Motor neuron (in vitro differentiated cells): ENCODE measurements at regions not wholly inside any gene's neighbourhood (a gene's known extent, or its start where the extent isn't known, plus 50 kb on each side); places are given as distances from the start of the nearest gene placed in this dataset.

Experiments
- ATAC-seq, 8 experiments: fragments of 200-7000 bp; cut with Tn5 transposase; replicated peaks in 6 of 8; 2 replicates each; pipeline ENCODE4 v1.8.0; 2021; ENCODE audit warnings: mild to moderate bottlenecking in 8 of 8, moderate library complexity in 8 of 8
- H3K27ac ChIP-seq, 2 donors: fragments of 250-450 bp; sonication (Bioruptor Pico); 2 replicates each; pipeline ENCODE4 v1.9.0; 2021; ENCODE audit warnings: antibody characterized with exemption in 2 of 2, mild to moderate bottlenecking in 2 of 2, moderate library complexity in 1 of 2
- H3K4me1 ChIP-seq, 2 donors: fragments of 250-450 bp; sonication (Bioruptor Pico); replicated peaks in 1 of 2; 2 replicates each; pipeline ENCODE4 v1.6.1; 2021; ENCODE audit warnings: antibody characterized with exemption in 2 of 2, mild to moderate bottlenecking in 2 of 2, moderate library complexity in 1 of 2
- H3K4me3 ChIP-seq, 5 donors: fragments of 250-450 bp; sonication (Bioruptor Pico); 2 replicates each; pipeline ENCODE4 v1.9.0; 2021; ENCODE audit warnings: antibody characterized with exemption in 5 of 5, mild to moderate bottlenecking in 5 of 5, moderate library complexity in 4 of 5
- WGBS, 10 experiments: fragments of 450-650 bp; shearing (Covaris generic); methylation state at CpG; one replicate each; pipeline ENCODE4 v1.0.0; 2022; 5-methylcytosine and 5-hydroxymethylcytosine counted together
- in situ Hi-C, 9 experiments: fragments of 400-800 bp; cut with MboI; loops; one replicate each; pipeline ENCODE4 v1.15.0; 2021; ENCODE audit warnings: low sequenced_read_pairs in 9 of 9, low pct_unique_long_range_greater_than_20kb in 2 of 9; ENCODE audit not compliant: unreplicated experiment in 9 of 9

DNA sequence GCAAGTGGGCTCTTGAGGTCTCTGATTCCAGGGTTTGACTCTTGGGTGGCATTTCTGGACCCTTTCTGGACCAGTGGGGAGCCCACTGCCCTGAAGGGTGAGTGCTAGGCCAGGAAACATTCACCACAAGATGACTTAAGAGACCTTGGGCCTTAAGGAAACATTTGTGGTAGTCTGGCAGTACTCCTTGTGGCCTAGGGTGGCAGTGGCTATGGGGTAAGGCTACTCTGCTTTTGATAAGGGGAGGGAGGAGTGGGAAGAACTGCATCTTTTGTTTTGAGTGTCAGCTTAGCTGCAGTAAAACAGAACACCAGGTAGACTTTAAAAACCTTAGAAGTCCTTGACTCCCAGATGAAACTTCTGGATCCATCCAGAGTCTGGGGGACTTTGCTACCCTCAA is 529.3 kb upstream of the LRRC7 start:
- no peak overlapping the region for H3K27ac ChIP-seq
- no peak overlapping the region for H3K4me3 ChIP-seq
- H3K4me1 ChIP-seq, result no peaks in the 10 kb centered on the region
- ATAC-seq, result no peak
- in situ Hi-C loops, result no loop called here

GRCh38 chr1:69045572-69045971 is 522.1 kb upstream of the LRRC7 start:
- ATAC-seq, result no peak
- H3K27ac ChIP-seq, result no peak overlapping the region
- WGBS, 10 experiments, result 29 to 100% (median 100%) methylated on average over 1 of the region's 1 CpG; no CpG with 5 or more reads in 3 of the 10 experiments
- in situ Hi-C loops, result no loop called here
- no peak overlapping the region for H3K4me3 ChIP-seq
- H3K4me1 ChIP-seq, result no peaks in the 10 kb centered on the region

- peak in 3 of 8 experiments; percentile 48 to 82 (median 62) for ATAC-seq
- peaks cover 2 to 7% of the 10 kb centered on the region in 2 donors for H3K4me1 ChIP-seq
- in situ Hi-C loops, result no loop called here
- 0 to 100% (median 71%) methylated on average over 1 to 2 of the region's 2 CpGs; no CpG with 5 or more reads in 1 of the 10 experiments for WGBS, 10 experiments
- H3K27ac ChIP-seq, result no peak overlapping the region
- H3K4me3 ChIP-seq, result no peak overlapping the region
These were observed 512.5 kb upstream of the LRRC7 start for GRCh38 chr1:69055194-69055593.

GRCh38 chr1:69058454-69058853 is 509.3 kb upstream of the LRRC7 start:
- H3K27ac ChIP-seq, result no peak overlapping the region
- WGBS, 10 experiments, result 0 to 72% (median 63%) methylated on average over 1 to 3 of the region's 3 CpGs
- ATAC-seq, result no peak
- peaks cover 3 to 12% of the 10 kb centered on the region in 2 donors for H3K4me1 ChIP-seq
- H3K4me3 ChIP-seq, result no peak overlapping the region
- in situ Hi-C loops, result no loop called here

GRCh38 chr1:69070660-69071373 is 496.9 kb upstream of the LRRC7 start:
- ATAC-seq, result no peak
- Histone ChIP-seq H3K27ac (no peak overlapping the region), H3K4me1 (no peaks in the 10 kb centered on the region), H3K4me3 (no peak overlapping the region)
- 6 to 94% (median 79%) methylated on average over 3 to 7 of the region's 7 CpGs for WGBS, 10 experiments
- in situ Hi-C loops, result no loop called here

GRCh38 chr1:69073176-69073575 is 494.5 kb upstream of the LRRC7 start:
- no peak overlapping the region for H3K27ac ChIP-seq
- in situ Hi-C loops, result no loop called here
- H3K4me1 ChIP-seq, result peaks cover 4 to 5% of the 10 kb centered on the region in 2 donors
- WGBS, 10 experiments, result 0 to 100% (median 93%) methylated on average over 1 to 2 of the region's 2 CpGs; no CpG with 5 or more reads in 4 of the 10 experiments
- H3K4me3 ChIP-seq, result no peak overlapping the region
- no peak for ATAC-seq

- no peak for ATAC-seq
- WGBS, 10 experiments, result 23 to 79% (median 35%) methylated on average over 2 to 3 of the region's 3 CpGs
- H3K27ac ChIP-seq, result no peak overlapping the region
These were observed 491.1 kb upstream of the LRRC7 start for GRCh38 chr1:69076631-69077030.

DNA sequence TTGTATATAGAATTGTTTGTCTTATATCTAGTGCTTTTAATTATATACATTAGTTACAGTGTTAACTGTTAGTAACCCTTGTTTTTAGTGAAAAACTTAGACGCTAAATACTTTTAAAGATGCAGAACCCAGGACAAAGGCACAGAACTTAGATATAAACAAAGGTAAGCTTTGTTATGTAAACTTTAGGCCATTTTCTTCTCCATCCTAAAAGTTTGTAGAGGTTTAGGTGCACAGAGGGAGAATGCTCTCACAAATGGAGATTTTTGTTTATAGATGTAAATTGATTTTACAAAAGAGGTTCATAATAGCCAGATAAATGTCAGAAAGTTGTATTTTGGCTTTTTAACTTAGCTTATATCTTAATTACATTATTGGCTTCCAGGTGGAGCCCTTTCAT is 490.5 kb upstream of the LRRC7 start:
- H3K27ac ChIP-seq, result no peak overlapping the region
- peaks cover 13 to 17% of the 10 kb centered on the region in 2 donors for H3K4me1 ChIP-seq
- in situ Hi-C loops, result no loop called here
- ATAC-seq, result no peak
- 9 to 93% (median 50%) methylated on average over 1 of the region's 1 CpG; no CpG with 5 or more reads in 2 of the 10 experiments for WGBS, 10 experiments
- no peak overlapping the region for H3K4me3 ChIP-seq

More at GRCh38 chr1:69076631-69077030, 491.1 kb upstream of the LRRC7 start:
- Histone ChIP-seq H3K4me3 (no peak overlapping the region), H3K4me1 (peaks cover 7 to 11% of the 10 kb centered on the region in 2 donors)
- in situ Hi-C loops, result no loop called here

- H3K4me3 ChIP-seq, result no peak overlapping the region
- no peak for ATAC-seq
- peaks cover 17 to 21% of the 10 kb centered on the region in 2 donors for H3K4me1 ChIP-seq
- WGBS, 10 experiments, result 29 to 80% (median 50%) methylated on average over 1 to 3 of the region's 3 CpGs; no CpG with 5 or more reads in 3 of the 10 experiments
- in situ Hi-C loops, result no loop called here
- no peak overlapping the region for H3K27ac ChIP-seq
These were observed 490.1 kb upstream of the LRRC7 start for GRCh38 chr1:69077633-69078032.

GRCh38 chr1:69081668-69082067 is 486.1 kb upstream of the LRRC7 start:
- ATAC-seq, result no peak
- Histone ChIP-seq H3K27ac (no peak overlapping the region), H3K4me3 (no peak overlapping the region), H3K4me1 (peaks cover 17 to 22% of the 10 kb centered on the region in 2 donors)
- in situ Hi-C loops, result no loop called here
- 0 to 68% (median 33%) methylated on average over 2 to 3 of the region's 3 CpGs; no CpG with 5 or more reads in 1 of the 10 experiments for WGBS, 10 experiments

DNA sequence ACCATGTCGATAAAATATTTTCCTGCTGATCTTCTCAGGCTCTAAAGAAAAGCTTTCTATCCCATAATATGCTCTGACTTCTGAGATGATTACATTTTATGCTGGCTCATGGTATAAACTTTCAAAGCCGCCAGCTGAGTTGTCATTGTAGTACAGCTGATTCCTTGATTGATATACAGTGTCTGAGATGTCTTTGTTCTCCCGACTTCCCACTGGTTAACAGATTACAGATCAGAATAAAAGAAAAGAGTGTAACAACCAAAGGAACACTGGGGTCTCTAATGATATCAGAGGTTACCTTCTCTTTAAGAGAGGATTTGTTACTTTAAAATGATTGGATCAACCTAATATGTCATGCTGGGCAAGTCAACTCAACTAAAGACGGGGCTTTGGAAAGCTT is 485.4 kb upstream of the LRRC7 start:
- Histone ChIP-seq H3K4me1 (peaks cover 17 to 22% of the 10 kb centered on the region in 2 donors), H3K27ac (no peak overlapping the region), H3K4me3 (no peak overlapping the region)
- in situ Hi-C loops, result no loop called here
- 15 to 75% (median 45%) methylated on average over 2 to 4 of the region's 4 CpGs for WGBS, 10 experiments
- ATAC-seq, result no peak

GRCh38 chr1:69086148-69086547 is 481.6 kb upstream of the LRRC7 start:
- no peak overlapping the region for H3K4me3 ChIP-seq
- H3K4me1 ChIP-seq, result peaks cover 15 to 17% of the 10 kb centered on the region in 2 donors
- H3K27ac ChIP-seq, result no peak overlapping the region
- ATAC-seq, result no peak
- in situ Hi-C loops, result no loop called here

DNA sequence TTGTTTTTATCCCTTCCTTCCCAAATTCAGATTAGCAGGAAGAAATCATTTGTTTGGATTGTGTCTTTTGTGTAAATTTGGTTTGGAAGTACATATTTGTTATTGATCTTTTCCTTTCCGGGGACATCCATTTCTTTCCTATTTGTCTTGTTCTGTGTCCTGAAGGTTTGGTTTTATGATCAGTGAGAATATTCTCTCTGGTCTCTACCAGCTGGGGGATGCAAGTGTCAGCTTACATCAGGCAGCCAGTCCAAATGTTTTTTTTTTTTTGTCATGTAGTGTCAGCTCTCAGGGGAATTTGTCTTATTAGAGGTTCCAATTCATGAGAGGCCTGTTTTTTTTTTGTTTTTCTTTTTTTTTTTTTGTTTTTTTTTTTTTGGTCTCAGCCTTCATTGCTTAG is 479.2 kb upstream of the LRRC7 start:
- no peak overlapping the region for H3K4me3 ChIP-seq
- in situ Hi-C loops, result no loop called here
- peak in 3 of 8 experiments; percentile 20 to 68 (median 63) for ATAC-seq
- H3K4me1 ChIP-seq, result peaks cover 0 to 4% of the 10 kb centered on the region in 2 donors
- WGBS, 10 experiments, result 0 to 100% (median 63%) methylated on average over 1 of the region's 1 CpG; no CpG with 5 or more reads in 1 of the 10 experiments
- no peak overlapping the region for H3K27ac ChIP-seq

DNA sequence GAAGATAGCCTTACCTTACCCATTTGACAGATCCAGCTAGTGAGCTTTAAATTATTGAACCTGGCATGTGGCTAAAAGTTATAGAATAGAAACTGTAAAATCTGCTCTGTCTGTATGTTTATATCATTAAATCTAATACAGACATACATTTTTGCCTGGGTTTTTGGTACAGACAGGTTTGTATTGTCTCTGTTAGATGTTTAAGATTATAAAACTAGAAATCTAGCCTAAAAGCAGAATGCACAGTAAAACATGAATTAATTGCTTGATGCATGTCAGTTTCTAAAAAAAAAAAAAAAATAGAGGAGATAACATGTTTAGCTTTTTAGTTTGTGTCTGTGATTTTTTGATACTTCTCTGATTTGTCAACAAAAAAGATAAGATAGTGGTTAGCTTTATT is 477.6 kb upstream of the LRRC7 start:
- ATAC-seq, result no peak
- in situ Hi-C loops, result no loop called here

More for the DNA sequence above, 477.6 kb upstream of the LRRC7 start:
- Histone ChIP-seq H3K27ac (no peak overlapping the region), H3K4me1 (peaks cover 0 to 4% of the 10 kb centered on the region in 2 donors), H3K4me3 (no peak overlapping the region)
